HUES6 (cell line): ENCODE measurements at regions not wholly inside any gene's neighbourhood (a gene's known extent, or its start where the extent isn't known, plus 50 kb on each side); places are given as distances from the start of the nearest gene placed in this dataset.

Experiments
- H3K27ac ChIP-seq: 2 replicates; pipeline ENCODE4 v1.7.0; 2013; ENCODE audit warnings: low read depth, mild to moderate bottlenecking, low read length, inconsistent platforms
- H3K27me3 ChIP-seq: 2 replicates; pipeline ENCODE4 v1.6.1; 2013; ENCODE audit warnings: low read length; ENCODE audit not compliant: control insufficient read depth, insufficient read depth
- H3K36me3 ChIP-seq: 2 replicates; pipeline ENCODE4 v1.6.1; 2013; ENCODE audit warnings: low read length; ENCODE audit not compliant: control insufficient read depth, insufficient read depth
- H3K4me1 ChIP-seq: 2 replicates; pipeline ENCODE4 v1.6.1; 2013; ENCODE audit warnings: low read length; ENCODE audit not compliant: control insufficient read depth, insufficient read depth
- H3K4me3 ChIP-seq: 2 replicates; pipeline ENCODE4 v1.5.1; 2013; ENCODE audit warnings: low read depth, low read length
- H3K9ac ChIP-seq: one replicate; pipeline ENCODE4 v1.6.1; 2013; ENCODE audit warnings: mild to moderate bottlenecking, low read length
- H3K9me3 ChIP-seq: 2 replicates; pipeline ENCODE4 v1.6.1; 2013; ENCODE audit warnings: low read depth, low read length; ENCODE audit not compliant: control insufficient read depth, insufficient read depth

GRCh38 chr21:20698585-20698984 is 299.6 kb upstream of the NCAM2 start:
- no peaks in the 10 kb centered on the region for H3K9me3 ChIP-seq

GRCh38 chr21:20701235-20701634 is 297.0 kb upstream of the NCAM2 start:
- no peaks in the 10 kb centered on the region for H3K9me3 ChIP-seq
- H3K27ac ChIP-seq, result no peak overlapping the region
- H3K4me3 ChIP-seq, result no peak overlapping the region
- H3K36me3 ChIP-seq, result no peaks in the 10 kb centered on the region
- peaks cover 9% of the 10 kb centered on the region; the same call in 1 of the 2 replicates for H3K4me1 ChIP-seq
- no peak overlapping the region for H3K9ac ChIP-seq
- no peaks in the 10 kb centered on the region for H3K27me3 ChIP-seq

More at GRCh38 chr21:20698585-20698984, 299.6 kb upstream of the NCAM2 start:
- Histone ChIP-seq H3K27ac (no peak overlapping the region), H3K9ac (no peak overlapping the region), H3K27me3 (no peaks in the 10 kb centered on the region), H3K36me3 (no peaks in the 10 kb centered on the region), H3K4me3 (no peak overlapping the region), H3K4me1 (peaks cover 12% of the 10 kb centered on the region; the same call in 1 of the 2 replicates)

GRCh38 chr21:20703112-20703767 is 295.0 kb upstream of the NCAM2 start:
- H3K4me1 ChIP-seq, result peaks cover 9% of the 10 kb centered on the region; the same call in 1 of the 2 replicates
- H3K27me3 ChIP-seq, result no peaks in the 10 kb centered on the region
- H3K27ac ChIP-seq, result no peak overlapping the region
- H3K9ac ChIP-seq, result no peak overlapping the region
- no peaks in the 10 kb centered on the region for H3K36me3 ChIP-seq
- H3K9me3 ChIP-seq, result no peaks in the 10 kb centered on the region
- H3K4me3 ChIP-seq, result no peak overlapping the region

- no peaks in the 10 kb centered on the region for H3K36me3 ChIP-seq
- no peaks in the 10 kb centered on the region for H3K4me1 ChIP-seq
- no peak overlapping the region for H3K27ac ChIP-seq
- peaks cover 2% of the 10 kb centered on the region; the same call in 1 of the 2 replicates for H3K9me3 ChIP-seq
- no peak overlapping the region for H3K4me3 ChIP-seq
- H3K27me3 ChIP-seq, result no peaks in the 10 kb centered on the region
- H3K9ac ChIP-seq, result no peak overlapping the region
Measured at GRCh38 chr21:20720623-20721022, 277.6 kb upstream of the NCAM2 start.

- H3K27me3 ChIP-seq, result no peaks in the 10 kb centered on the region
- no peak overlapping the region for H3K4me3 ChIP-seq
- no peak overlapping the region for H3K27ac ChIP-seq
- no peaks in the 10 kb centered on the region for H3K4me1 ChIP-seq
- H3K36me3 ChIP-seq, result no peaks in the 10 kb centered on the region
- no peak overlapping the region for H3K9ac ChIP-seq
- H3K9me3 ChIP-seq, result peaks cover 2% of the 10 kb centered on the region; the same call in 1 of the 2 replicates
Measured at GRCh38 chr21:20721151-20721550, 277.1 kb upstream of the NCAM2 start.

GRCh38 chr21:20728691-20729090 is 269.5 kb upstream of the NCAM2 start:
- H3K9ac ChIP-seq, result no peak overlapping the region
- no peaks in the 10 kb centered on the region for H3K9me3 ChIP-seq
- no peaks in the 10 kb centered on the region for H3K4me1 ChIP-seq
- no peaks in the 10 kb centered on the region for H3K27me3 ChIP-seq
- no peaks in the 10 kb centered on the region for H3K36me3 ChIP-seq
- no peak overlapping the region for H3K27ac ChIP-seq
- no peak overlapping the region for H3K4me3 ChIP-seq

GRCh38 chr21:20729376-20729775 is 268.8 kb upstream of the NCAM2 start:
- H3K27ac ChIP-seq, result no peak overlapping the region
- H3K27me3 ChIP-seq, result no peaks in the 10 kb centered on the region
- H3K4me1 ChIP-seq, result no peaks in the 10 kb centered on the region
- H3K4me3 ChIP-seq, result no peak overlapping the region
- H3K9ac ChIP-seq, result no peak overlapping the region
- H3K36me3 ChIP-seq, result no peaks in the 10 kb centered on the region
- H3K9me3 ChIP-seq, result no peaks in the 10 kb centered on the region

GRCh38 chr21:20730441-20730840 is 267.8 kb upstream of the NCAM2 start:
- Histone ChIP-seq H3K9me3 (no peaks in the 10 kb centered on the region), H3K4me1 (peaks cover 4% of the 10 kb centered on the region; the same call in 1 of the 2 replicates), H3K9ac (no peak overlapping the region), H3K27me3 (no peaks in the 10 kb centered on the region), H3K36me3 (no peaks in the 10 kb centered on the region), H3K4me3 (no peak overlapping the region), H3K27ac (no peak overlapping the region)

GRCh38 chr21:20735257-20735656 is 263.0 kb upstream of the NCAM2 start:
- peaks cover 7% of the 10 kb centered on the region; the same call in 1 of the 2 replicates for H3K4me1 ChIP-seq
- no peak overlapping the region for H3K27ac ChIP-seq
- no peak overlapping the region for H3K9ac ChIP-seq
- H3K4me3 ChIP-seq, result no peak overlapping the region
- H3K36me3 ChIP-seq, result no peaks in the 10 kb centered on the region
- H3K27me3 ChIP-seq, result no peaks in the 10 kb centered on the region
- peaks cover 5% of the 10 kb centered on the region; the same call in 1 of the 2 replicates for H3K9me3 ChIP-seq

GRCh38 chr21:20737227-20737913 is 260.8 kb upstream of the NCAM2 start:
- Histone ChIP-seq H3K9me3 (peaks cover 5% of the 10 kb centered on the region; the same call in 1 of the 2 replicates), H3K4me1 (peaks cover 7% of the 10 kb centered on the region; the same call in 1 of the 2 replicates), H3K27ac (no peak overlapping the region), H3K9ac (no peak overlapping the region), H3K36me3 (no peaks in the 10 kb centered on the region), H3K4me3 (no peak overlapping the region), H3K27me3 (no peaks in the 10 kb centered on the region)

GRCh38 chr21:20739421-20739820 is 258.8 kb upstream of the NCAM2 start:
- Histone ChIP-seq H3K27ac (no peak overlapping the region), H3K9ac (no peak overlapping the region), H3K4me3 (no peak overlapping the region), H3K36me3 (no peaks in the 10 kb centered on the region), H3K9me3 (peaks cover 5% of the 10 kb centered on the region; the same call in 1 of the 2 replicates), H3K4me1 (peaks cover 7% of the 10 kb centered on the region; the same call in 1 of the 2 replicates), H3K27me3 (no peaks in the 10 kb centered on the region)
